ENCODE measurements at regions not wholly inside any gene's neighbourhood (a gene's known extent, or its start where the extent isn't known, plus 50 kb on each side); places are given as distances from the start of the nearest gene placed in this dataset.
A peak's percentile ranks its signal among the peaks of the same experiment; 100 is the strongest.

DNA sequence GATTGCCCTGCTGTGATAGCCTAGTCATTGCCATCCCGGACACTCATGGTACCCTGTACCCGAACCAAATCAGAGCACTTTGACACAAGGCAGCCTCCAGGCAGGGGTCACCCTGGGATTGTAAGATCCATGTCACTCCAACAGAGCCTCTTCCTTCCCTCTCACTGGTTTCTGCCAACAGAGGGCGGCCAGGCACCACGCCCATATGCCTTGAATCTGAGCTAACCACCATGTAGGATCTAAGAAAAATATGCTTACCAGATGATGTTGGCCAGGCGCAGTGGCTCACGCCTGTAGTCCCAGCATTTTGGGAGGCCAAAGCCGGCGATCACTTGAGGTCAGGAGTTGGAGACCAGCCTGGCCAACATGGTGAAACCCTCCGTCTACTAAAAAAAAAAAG is 389.2 kb upstream of the KLF6 start:
- TF ChIP-seq, protein P1, sequence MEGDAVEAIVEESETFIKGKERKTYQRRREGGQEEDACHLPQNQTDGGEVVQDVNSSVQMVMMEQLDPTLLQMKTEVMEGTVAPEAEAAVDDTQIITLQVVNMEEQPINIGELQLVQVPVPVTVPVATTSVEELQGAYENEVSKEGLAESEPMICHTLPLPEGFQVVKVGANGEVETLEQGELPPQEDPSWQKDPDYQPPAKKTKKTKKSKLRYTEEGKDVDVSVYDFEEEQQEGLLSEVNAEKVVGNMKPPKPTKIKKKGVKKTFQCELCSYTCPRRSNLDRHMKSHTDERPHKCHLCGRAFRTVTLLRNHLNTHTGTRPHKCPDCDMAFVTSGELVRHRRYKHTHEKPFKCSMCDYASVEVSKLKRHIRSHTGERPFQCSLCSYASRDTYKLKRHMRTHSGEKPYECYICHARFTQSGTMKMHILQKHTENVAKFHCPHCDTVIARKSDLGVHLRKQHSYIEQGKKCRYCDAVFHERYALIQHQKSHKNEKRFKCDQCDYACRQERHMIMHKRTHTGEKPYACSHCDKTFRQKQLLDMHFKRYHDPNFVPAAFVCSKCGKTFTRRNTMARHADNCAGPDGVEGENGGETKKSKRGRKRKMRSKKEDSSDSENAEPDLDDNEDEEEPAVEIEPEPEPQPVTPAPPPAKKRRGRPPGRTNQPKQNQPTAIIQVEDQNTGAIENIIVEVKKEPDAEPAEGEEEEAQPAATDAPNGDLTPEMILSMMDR (IDR thresholded peaks at IDR 0.05; ENCODE audit: borderline replicate concordance): peak; percentile 22
- no peak for DNase-seq
- intact Hi-C loops (cut with micrococcal nuclease): no loop called here

DNA sequence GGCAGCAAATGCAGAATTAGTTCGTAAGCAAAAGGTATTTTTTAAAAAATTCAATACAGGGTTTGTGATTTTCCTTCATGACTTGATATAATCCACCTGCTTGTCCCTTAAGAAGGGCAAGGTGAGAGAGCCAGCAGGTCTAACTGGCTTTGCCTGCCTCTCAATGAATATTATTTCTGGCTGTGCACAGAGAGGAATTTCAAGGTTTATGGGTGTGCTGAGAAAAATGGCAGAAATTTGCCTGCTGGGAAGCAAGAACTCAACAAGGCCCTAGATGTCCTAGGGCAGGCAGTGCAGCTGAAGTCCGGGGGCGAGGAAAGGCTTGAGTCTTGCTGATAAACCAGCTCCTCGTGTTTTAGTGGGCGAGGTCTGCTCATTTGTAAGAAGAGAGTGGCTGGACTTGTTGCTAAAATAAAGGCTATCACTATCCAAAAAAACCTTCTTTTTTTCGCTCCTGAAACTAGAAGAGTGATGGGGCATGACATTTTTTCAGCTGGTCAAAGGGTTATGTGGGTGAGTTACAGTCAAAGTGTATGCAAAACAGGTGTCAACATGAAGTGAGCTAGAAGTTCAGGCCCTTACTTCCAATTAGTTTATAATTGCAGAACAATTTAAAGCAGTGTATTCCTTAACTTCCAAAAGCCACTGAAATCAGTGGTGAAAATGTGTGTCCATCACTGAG is 385.8 kb upstream of the KLF6 start:
- Histone ChIP-seq H3K9me3 (replicated peaks) (peaks cover 8% of the 10 kb centered on the region), H3K4me3 (no peak overlapping the region), H3K27ac (replicated peaks) (no peak overlapping the region), H3K27me3 (ENCODE audit: low read depth) (no peaks in the 10 kb centered on the region), H3K36me3 (no peaks in the 10 kb centered on the region), H3K4me1 (no peaks in the 10 kb centered on the region)
- intact Hi-C loops (cut with micrococcal nuclease): no loop called here
- TF ChIP-seq, protein P1 (IDR thresholded peaks at IDR 0.05; ENCODE audit: borderline replicate concordance): no peak
- no peak for DNase-seq

More for the DNA sequence above, 389.2 kb upstream of the KLF6 start:
- Histone ChIP-seq H3K27ac (replicated peaks) (no peak overlapping the region), H3K27me3 (ENCODE audit: low read depth) (no peaks in the 10 kb centered on the region), H3K4me1 (no peaks in the 10 kb centered on the region), H3K9me3 (replicated peaks) (peaks cover 8% of the 10 kb centered on the region), H3K4me3 (no peak overlapping the region), H3K36me3 (no peaks in the 10 kb centered on the region)

DNA sequence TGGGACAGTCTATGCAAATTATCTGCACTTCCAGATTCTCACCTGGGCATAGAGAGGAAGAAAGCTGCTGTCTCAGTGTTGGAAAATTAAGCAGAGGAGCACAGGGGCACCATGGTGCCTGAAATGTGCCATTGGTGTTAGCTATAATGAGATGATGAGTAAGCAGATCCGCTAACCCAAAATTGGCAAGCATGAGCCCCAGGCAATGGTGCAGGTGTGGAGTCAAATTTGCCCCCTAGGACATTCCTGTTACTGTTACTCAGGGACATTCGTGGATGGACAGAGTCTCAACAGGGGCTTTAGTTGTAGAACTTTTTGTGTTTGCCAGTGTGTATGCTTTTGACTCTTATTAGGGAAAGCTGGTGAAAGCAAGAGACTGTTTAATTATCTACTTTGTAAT is 385.2 kb upstream of the KLF6 start:
- Histone ChIP-seq H3K4me3 (no peak overlapping the region), H3K4me1 (no peaks in the 10 kb centered on the region), H3K27me3 (ENCODE audit: low read depth) (no peaks in the 10 kb centered on the region), H3K9me3 (replicated peaks) (peaks cover 8% of the 10 kb centered on the region), H3K36me3 (no peaks in the 10 kb centered on the region), H3K27ac (replicated peaks) (no peak overlapping the region)
- intact Hi-C loops (cut with micrococcal nuclease): no loop called here
- TF ChIP-seq, protein P1 (IDR thresholded peaks at IDR 0.05; ENCODE audit: borderline replicate concordance): no peak
- DNase-seq: no peak

DNA sequence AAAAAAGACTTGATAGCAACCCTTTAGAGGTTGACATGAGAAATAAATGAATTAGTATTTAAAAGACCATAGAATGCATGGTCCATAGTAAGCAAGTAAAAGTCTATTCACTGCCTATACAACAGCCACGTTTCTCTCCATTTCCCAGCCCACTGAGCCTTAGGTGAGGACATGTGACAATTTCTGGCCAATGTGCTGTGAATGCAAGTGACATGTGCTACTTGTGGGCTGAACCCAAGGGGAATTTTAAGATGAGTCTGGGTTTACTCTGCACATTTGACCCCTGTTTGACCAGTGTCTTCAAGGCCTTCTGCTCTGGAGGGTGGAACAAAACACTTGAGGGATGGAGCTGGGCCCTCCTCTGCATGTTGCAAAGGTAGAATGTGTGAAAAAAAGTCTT is 384.4 kb upstream of the KLF6 start:
- intact Hi-C loops (cut with micrococcal nuclease): no loop called here
- Histone ChIP-seq H3K27ac (replicated peaks) (no peak overlapping the region), H3K36me3 (no peaks in the 10 kb centered on the region), H3K9me3 (replicated peaks) (peaks cover 8% of the 10 kb centered on the region), H3K27me3 (ENCODE audit: low read depth) (no peaks in the 10 kb centered on the region), H3K4me3 (no peak overlapping the region), H3K4me1 (no peaks in the 10 kb centered on the region)
- TF ChIP-seq, protein P1 (IDR thresholded peaks at IDR 0.05; ENCODE audit: borderline replicate concordance): no peak
- DNase-seq: no peak

DNA sequence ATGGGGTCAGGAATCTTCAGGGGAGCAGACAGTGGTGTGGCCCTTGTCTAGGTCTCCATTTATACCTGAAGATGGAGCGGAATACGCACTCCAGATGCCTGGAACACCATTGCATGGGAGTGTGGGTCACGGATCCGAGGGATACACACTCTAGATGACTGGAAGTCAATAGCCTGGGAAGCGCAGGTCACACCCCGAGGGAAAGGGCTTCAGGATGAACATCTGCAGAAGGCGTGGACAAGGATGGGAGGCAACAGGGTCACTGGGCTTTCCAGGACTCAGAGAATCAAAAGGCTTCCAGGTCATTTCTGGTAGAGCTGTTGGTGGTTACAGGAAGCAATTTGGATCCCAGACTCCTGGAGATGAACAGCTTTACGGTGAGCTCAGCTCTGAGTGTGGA is 382.2 kb upstream of the KLF6 start:
- no peak for DNase-seq
- Histone ChIP-seq H3K4me3 (no peak overlapping the region), H3K27ac (replicated peaks) (no peak overlapping the region), H3K27me3 (ENCODE audit: low read depth) (no peaks in the 10 kb centered on the region), H3K9me3 (replicated peaks) (peaks cover 6% of the 10 kb centered on the region), H3K36me3 (no peaks in the 10 kb centered on the region), H3K4me1 (no peaks in the 10 kb centered on the region)
- TF ChIP-seq, protein P1 (IDR thresholded peaks at IDR 0.05; ENCODE audit: borderline replicate concordance): no peak
- intact Hi-C loops (cut with micrococcal nuclease): no loop called here

Data from left ventricle myocardium inferior (tissue), 1 donor.